GM21526 (cell line): ENCODE measurements at regions not wholly inside any gene's neighbourhood (a gene's known extent, or its start where the extent isn't known, plus 50 kb on each side); places are given as distances from the start of the nearest gene placed in this dataset.

Experiments used
- ATAC-seq: cut with Tn5 transposase; IDR thresholded peaks from one replicate; pipeline ENCODE4 v1.9.1; 2021; ENCODE audit warnings: moderate library complexity; ENCODE audit not compliant: unreplicated experiment, low FRiP score

GRCh38 chr16:73190688-73191659 lies 143.0 kb upstream of the ZFHX3 start:
- no peak for ATAC-seq

- ATAC-seq: no peak
Measured at GRCh38 chr16:73190256-73190655, 142.3 kb upstream of the ZFHX3 start.

GRCh38 chr16:73189136-73189535 lies 141.2 kb upstream of the ZFHX3 start:
- no peak for ATAC-seq

- ATAC-seq: no peak
Measured at GRCh38 chr16:73186752-73187601, 139.0 kb upstream of the ZFHX3 start.

- no peak for ATAC-seq
Measured at GRCh38 chr16:73185737-73186136, 137.8 kb upstream of the ZFHX3 start.

- ATAC-seq: no peak
Measured at GRCh38 chr16:73183611-73184092, 135.7 kb upstream of the ZFHX3 start.

- ATAC-seq: no peak
Measured at GRCh38 chr16:73179705-73180331, 131.9 kb upstream of the ZFHX3 start.

- ATAC-seq: no peak
Measured at GRCh38 chr16:73177729-73178295, 129.9 kb upstream of the ZFHX3 start.

- ATAC-seq: no peak
Measured at GRCh38 chr16:73176577-73177013, 128.7 kb upstream of the ZFHX3 start.

- ATAC-seq: no peak
Measured at GRCh38 chr16:73172973-73173709, 125.2 kb upstream of the ZFHX3 start.

- no peak for ATAC-seq
Measured at GRCh38 chr16:73172241-73172972, 124.5 kb upstream of the ZFHX3 start.

GRCh38 chr16:73171901-73172240 lies 123.9 kb upstream of the ZFHX3 start:
- ATAC-seq: no peak

GRCh38 chr16:73171380-73171779 lies 123.5 kb upstream of the ZFHX3 start:
- ATAC-seq: no peak

GRCh38 chr16:73170612-73171038 lies 122.7 kb upstream of the ZFHX3 start:
- no peak for ATAC-seq

- no peak for ATAC-seq
Measured at GRCh38 chr16:73166947-73167550, 119.1 kb upstream of the ZFHX3 start.

- ATAC-seq: no peak
Measured at GRCh38 chr16:73166441-73166851, 118.5 kb upstream of the ZFHX3 start.

GRCh38 chr16:73163238-73163815 lies 115.4 kb upstream of the ZFHX3 start:
- no peak for ATAC-seq

- ATAC-seq: no peak
Measured at GRCh38 chr16:73161977-73162376, 114.0 kb upstream of the ZFHX3 start.
